Erythroblast (primary cell): ENCODE measurements at regions not wholly inside any gene's neighbourhood (a gene's known extent, or its start where the extent isn't known, plus 50 kb on each side); places are given as distances from the start of the nearest gene placed in this dataset.

Experiments
- GATA1 ChIP-seq: IDR thresholded peaks from 2 replicates; pipeline ENCODE4 v1.6.1; 2011; ENCODE audit warnings: low read depth, mild to moderate bottlenecking, control low read depth, low read length, moderate library complexity
- POLR2A ChIP-seq: IDR thresholded peaks from 2 replicates; pipeline ENCODE4 v1.6.1; 2011; ENCODE audit warnings: mild to moderate bottlenecking, low read length

- no peak for TF ChIP-seq POLR2A
- no peak for TF ChIP-seq GATA1
These were observed 277.6 kb downstream of the BTG1 start for GRCh38 chr12:91868054-91868453.
